ENCODE measurements at regions not wholly inside any gene's neighbourhood (a gene's known extent, or its start where the extent isn't known, plus 50 kb on each side); places are given as distances from the start of the nearest gene placed in this dataset.

GRCh38 chr2:143937723-143938350 lies 582.1 kb downstream of the ZEB2 start:
- H2AFZ ChIP-seq (ENCODE audit: low read length), result no peak overlapping the region
- no CpG with 5 or more reads among the region's 11 CpGs for whole genome bisulfite sequencing (ENCODE audit: extremely low coverage, insufficient read length, low lambda C conversion rate)

More at GRCh38 chr2:143937723-143938350, 582.1 kb downstream of the ZEB2 start:
- no peak overlapping the region for H3T11ph ChIP-seq (ENCODE audit: low read length)
- H3K4me1 Mint-ChIP-seq, result peaks cover 51 to 54% of the 10 kb centered on the region in 2 experiments
- H2BK120ac ChIP-seq (ENCODE audit: low read depth, low read length, poor library complexity, severe bottlenecking), result no peak overlapping the region
- H3K27me3 ChIP-seq (ENCODE audit: insufficient read depth, low read length), result peaks cover 9% of the 10 kb centered on the region; the same call in 1 of the 2 replicates
- no peak overlapping the region for H3K18ac ChIP-seq (ENCODE audit: insufficient read length, low read depth, low read length)
- H3K4me1 ChIP-seq (ENCODE audit: insufficient read depth, low read length), result peaks cover 5% of the 10 kb centered on the region; the same call in 1 of the 2 replicates
- no peaks in the 10 kb centered on the region for H3K36me3 Mint-ChIP-seq (ENCODE audit: insufficient read depth in 1 of 3, low read depth in 3 of 3)
- no peaks in the 10 kb centered on the region for H3K79me2 ChIP-seq (ENCODE audit: insufficient read depth, low read length)
- H3K23me2 ChIP-seq (ENCODE audit: insufficient read length, low read depth, low read length, poor library complexity, severe bottlenecking), result peaks cover 13% of the 10 kb centered on the region
- H3K27ac ChIP-seq (ENCODE audit: insufficient read length, low read depth, low read length), result no peak overlapping the region
- no peak overlapping the region for H4K91ac ChIP-seq (ENCODE audit: insufficient read length, low read depth, low read length)
- H3K9ac ChIP-seq (ENCODE audit: extremely low read depth, insufficient read length, low read length), result no peak overlapping the region
- no peak overlapping the region for H4K5ac ChIP-seq (ENCODE audit: insufficient read length, low read depth, low read length)
- no peak overlapping the region for H2BK20ac ChIP-seq (ENCODE audit: low read depth, low read length, poor library complexity, severe bottlenecking)
- peak overlapping the region; percentile 74 for H3K14ac ChIP-seq (ENCODE audit: insufficient read depth, low read length)
- H3K23ac ChIP-seq (ENCODE audit: insufficient read length, low read depth, low read length), result no peak overlapping the region
- H4K8ac ChIP-seq (replicated peaks; ENCODE audit: insufficient read length, low read depth, low read length), result no peak overlapping the region
- H3K4me2 ChIP-seq (ENCODE audit: insufficient read depth, insufficient read length, low read length), result peak overlapping the region; percentile 71
- no peak overlapping the region for H2AK5ac ChIP-seq (ENCODE audit: insufficient read length, low read length)
- H3K9me3 ChIP-seq (ENCODE audit: control insufficient read depth, low read depth, low read length), result no peaks in the 10 kb centered on the region
- TF ChIP-seq, protein P1, sequence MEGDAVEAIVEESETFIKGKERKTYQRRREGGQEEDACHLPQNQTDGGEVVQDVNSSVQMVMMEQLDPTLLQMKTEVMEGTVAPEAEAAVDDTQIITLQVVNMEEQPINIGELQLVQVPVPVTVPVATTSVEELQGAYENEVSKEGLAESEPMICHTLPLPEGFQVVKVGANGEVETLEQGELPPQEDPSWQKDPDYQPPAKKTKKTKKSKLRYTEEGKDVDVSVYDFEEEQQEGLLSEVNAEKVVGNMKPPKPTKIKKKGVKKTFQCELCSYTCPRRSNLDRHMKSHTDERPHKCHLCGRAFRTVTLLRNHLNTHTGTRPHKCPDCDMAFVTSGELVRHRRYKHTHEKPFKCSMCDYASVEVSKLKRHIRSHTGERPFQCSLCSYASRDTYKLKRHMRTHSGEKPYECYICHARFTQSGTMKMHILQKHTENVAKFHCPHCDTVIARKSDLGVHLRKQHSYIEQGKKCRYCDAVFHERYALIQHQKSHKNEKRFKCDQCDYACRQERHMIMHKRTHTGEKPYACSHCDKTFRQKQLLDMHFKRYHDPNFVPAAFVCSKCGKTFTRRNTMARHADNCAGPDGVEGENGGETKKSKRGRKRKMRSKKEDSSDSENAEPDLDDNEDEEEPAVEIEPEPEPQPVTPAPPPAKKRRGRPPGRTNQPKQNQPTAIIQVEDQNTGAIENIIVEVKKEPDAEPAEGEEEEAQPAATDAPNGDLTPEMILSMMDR (conservative IDR thresholded peaks at IDR 0.05), result no peak
- H3K4ac ChIP-seq (ENCODE audit: low read depth, low read length), result no peak overlapping the region
- DNase-seq, result no peak
- H3K27ac Mint-ChIP-seq, result no peak overlapping the region
- no peaks in the 10 kb centered on the region for H3K9me3 Mint-ChIP-seq
- no peak overlapping the region for H2BK15ac ChIP-seq (ENCODE audit: low read depth, low read length)
- no peaks in the 10 kb centered on the region for H3K79me1 ChIP-seq (ENCODE audit: insufficient read depth, low read depth, low read length, poor library complexity, severe bottlenecking)
- H3K4me3 Mint-ChIP-seq, result peak overlapping the region; percentile 55 to 77
- H3K56ac ChIP-seq (ENCODE audit: insufficient read length, low read depth, low read length), result no peak overlapping the region
- H2BK12ac ChIP-seq (ENCODE audit: insufficient read length, low read depth, low read length), result no peak overlapping the region
- H4K20me1 ChIP-seq (ENCODE audit: control insufficient read depth, insufficient read depth, insufficient read length), result no peaks in the 10 kb centered on the region
- H3K27me3 Mint-ChIP-seq (ENCODE audit: low read depth), result peaks cover 31% of the 10 kb centered on the region
- H2BK5ac ChIP-seq (ENCODE audit: insufficient read length, low read length), result no peak overlapping the region

Measured in H9 (cell line).